GM06990 (cell line): ENCODE measurements at regions not wholly inside any gene's neighbourhood (a gene's known extent, or its start where the extent isn't known, plus 50 kb on each side); places are given as distances from the start of the nearest gene placed in this dataset.

ENCODE experiments used
- DNase-seq: peaks from one replicate; pipeline ENCODE4 v3.0.0-alpha.2; 2011; ENCODE audit not compliant: insufficient read length; ENCODE audit errors: extremely low read depth
- H3K27me3 ChIP-seq: replicated peaks from 2 replicates; pipeline ENCODE4 v1.6.0; 2011; ENCODE audit warnings: low read length; ENCODE audit not compliant: control insufficient read depth, insufficient read depth
- H3K36me3 ChIP-seq: 2 replicates; pipeline ENCODE4 v1.5.1; 2011; ENCODE audit warnings: low read length; ENCODE audit not compliant: control insufficient read depth, insufficient read depth
- H3K4me3 ChIP-seq: replicated peaks from 2 replicates; pipeline ENCODE4 v1.5.1; 2011; ENCODE audit warnings: low read depth, mild to moderate bottlenecking, control low read depth, low read length
- CTCF ChIP-seq: IDR thresholded peaks from 2 replicates; pipeline ENCODE4 v1.5.1; 2011; ENCODE audit warnings: low read length, control low read depth, mild to moderate bottlenecking, inconsistent platforms; ENCODE audit not compliant: insufficient read depth, poor library complexity, severe bottlenecking

GRCh38 chr6:79864421-79864820 is 82.9 kb downstream of the ELOVL4 start:
- no peak for DNase-seq
- no peaks in the 10 kb centered on the region for H3K36me3 ChIP-seq
- H3K4me3 ChIP-seq, result no peak overlapping the region
- TF ChIP-seq CTCF, result no peak
- H3K27me3 ChIP-seq, result no peaks in the 10 kb centered on the region

- TF ChIP-seq CTCF, result no peak
- no peak for DNase-seq
- no peaks in the 10 kb centered on the region for H3K27me3 ChIP-seq
These were observed 83.4 kb downstream of the ELOVL4 start for GRCh38 chr6:79864001-79864400.

GRCh38 chr6:79863566-79863965 is 83.8 kb downstream of the ELOVL4 start:
- DNase-seq, result no peak
- no peaks in the 10 kb centered on the region for H3K27me3 ChIP-seq
- no peak overlapping the region for H3K4me3 ChIP-seq
- H3K36me3 ChIP-seq, result no peaks in the 10 kb centered on the region
- no peak for TF ChIP-seq CTCF

More at GRCh38 chr6:79864001-79864400, 83.4 kb downstream of the ELOVL4 start:
- Histone ChIP-seq H3K36me3 (no peaks in the 10 kb centered on the region), H3K4me3 (no peak overlapping the region)

- no peaks in the 10 kb centered on the region for H3K27me3 ChIP-seq
- no peaks in the 10 kb centered on the region for H3K36me3 ChIP-seq
- DNase-seq, result no peak
- TF ChIP-seq CTCF, result no peak
- H3K4me3 ChIP-seq, result no peak overlapping the region
These were observed 84.6 kb downstream of the ELOVL4 start for GRCh38 chr6:79862711-79863110.

- H3K27me3 ChIP-seq, result no peaks in the 10 kb centered on the region
- DNase-seq, result no peak
- no peak for TF ChIP-seq CTCF
- H3K4me3 ChIP-seq, result no peak overlapping the region
- no peaks in the 10 kb centered on the region for H3K36me3 ChIP-seq
These were observed 85.2 kb downstream of the ELOVL4 start for GRCh38 chr6:79862126-79862525.

GRCh38 chr6:79861023-79861422 is 86.3 kb downstream of the ELOVL4 start:
- Histone ChIP-seq H3K4me3 (no peak overlapping the region), H3K27me3 (no peaks in the 10 kb centered on the region), H3K36me3 (no peaks in the 10 kb centered on the region)
- DNase-seq, result no peak
- no peak for TF ChIP-seq CTCF
